C1 segment of cervical spinal cord (tissue), 14 donors: ENCODE measurements at regions not wholly inside any gene's neighbourhood (a gene's known extent, or its start where the extent isn't known, plus 50 kb on each side); places are given as distances from the start of the nearest gene placed in this dataset.

Source experiments
- DNase-seq, 14 donors: peaks; one replicate each; lab custom pipeline; 2025; lab: John Stamatoyannopoulos, UW

DNA sequence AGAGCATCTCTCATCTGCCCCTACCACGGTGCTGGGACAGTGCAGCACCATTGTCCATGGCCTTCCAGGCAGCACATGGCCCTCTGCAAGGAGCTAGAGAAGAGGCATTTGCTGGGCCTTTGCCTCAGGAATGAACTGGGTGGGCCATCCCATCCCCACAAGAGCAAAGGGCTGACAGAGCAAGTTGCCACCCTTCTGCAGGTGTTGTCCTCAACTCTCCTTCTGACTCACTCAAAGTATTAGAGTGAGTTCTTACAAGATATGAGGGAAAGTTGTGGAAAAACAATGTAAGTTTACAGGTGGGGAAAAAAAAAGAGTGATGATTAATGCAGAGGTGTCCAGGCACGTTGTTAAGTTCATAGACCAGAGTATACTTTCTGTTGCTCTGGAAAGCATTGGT is 261.2 kb downstream of the SKIDA1 start:
- no peak for DNase-seq

DNA sequence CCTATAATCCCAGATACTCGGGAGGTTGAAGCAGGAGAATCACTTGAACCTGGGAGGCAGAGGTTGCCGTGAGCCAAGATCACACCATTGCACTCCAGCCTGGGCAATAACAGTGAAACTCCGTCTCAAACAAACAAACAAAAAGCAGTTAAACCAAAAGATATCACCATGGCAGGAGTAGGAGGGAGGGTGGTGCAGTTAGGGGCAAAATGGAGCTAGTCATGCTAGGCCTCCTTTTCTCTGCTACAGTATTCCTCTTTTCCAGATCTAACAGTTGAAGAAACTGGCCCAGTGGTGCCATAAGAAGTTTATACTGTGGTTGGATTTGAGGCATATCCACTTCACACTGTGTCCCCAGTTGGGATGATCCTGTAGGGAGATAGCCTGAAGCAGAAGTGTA is 261.6 kb downstream of the SKIDA1 start:
- no peak for DNase-seq

DNA sequence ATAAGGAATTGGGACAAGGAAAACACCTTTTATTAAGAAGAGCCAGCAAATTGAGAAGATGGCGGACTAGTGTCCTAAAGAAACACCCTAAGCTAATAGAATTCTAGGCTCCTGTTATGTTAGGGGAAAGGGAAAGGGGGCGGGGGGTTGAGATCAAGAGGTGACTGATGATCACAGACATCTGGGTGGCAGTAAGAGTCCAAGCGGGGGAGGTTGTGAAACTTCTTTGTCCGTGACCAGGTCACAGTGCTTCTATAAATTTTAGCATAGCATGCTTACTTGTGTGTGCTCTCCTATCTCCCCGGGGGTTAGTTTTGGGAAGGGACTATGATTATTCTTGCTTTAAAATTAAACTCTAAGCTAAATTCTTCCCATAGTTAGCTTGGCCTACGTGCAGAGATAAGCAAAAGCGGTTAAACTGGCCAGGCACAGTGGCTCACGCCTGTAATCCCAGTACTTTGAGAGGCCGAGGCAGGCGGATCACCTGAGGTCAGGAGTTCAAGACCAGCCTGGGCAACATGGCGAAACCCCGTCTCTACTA is 262.1 kb downstream of the SKIDA1 start:
- no peak for DNase-seq

DNA sequence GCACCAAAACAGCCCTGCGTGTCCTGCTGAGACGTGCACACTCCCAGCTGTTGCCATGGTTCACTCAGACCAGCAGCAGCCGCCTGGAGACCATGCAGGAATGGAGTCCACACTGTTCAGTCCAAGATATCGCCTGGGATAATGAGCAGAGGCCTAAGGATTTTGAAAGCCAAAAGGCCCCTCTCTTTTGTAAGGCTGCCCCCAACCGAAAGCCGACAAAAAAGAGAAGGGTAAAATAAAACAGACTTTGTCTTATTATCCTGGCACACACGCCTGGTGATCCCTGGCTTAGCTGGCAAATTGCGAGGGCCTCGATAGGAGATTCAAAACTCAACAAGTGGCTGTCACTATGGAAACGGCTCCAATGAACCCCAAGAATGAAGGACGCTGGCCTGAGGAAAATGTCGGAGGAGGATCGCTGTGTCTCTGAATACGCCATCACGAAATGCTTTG is 263.6 kb downstream of the SKIDA1 start:
- DNase-seq, result peak in 9 of 14 donors; percentile 4 to 67 (median 25)

DNA sequence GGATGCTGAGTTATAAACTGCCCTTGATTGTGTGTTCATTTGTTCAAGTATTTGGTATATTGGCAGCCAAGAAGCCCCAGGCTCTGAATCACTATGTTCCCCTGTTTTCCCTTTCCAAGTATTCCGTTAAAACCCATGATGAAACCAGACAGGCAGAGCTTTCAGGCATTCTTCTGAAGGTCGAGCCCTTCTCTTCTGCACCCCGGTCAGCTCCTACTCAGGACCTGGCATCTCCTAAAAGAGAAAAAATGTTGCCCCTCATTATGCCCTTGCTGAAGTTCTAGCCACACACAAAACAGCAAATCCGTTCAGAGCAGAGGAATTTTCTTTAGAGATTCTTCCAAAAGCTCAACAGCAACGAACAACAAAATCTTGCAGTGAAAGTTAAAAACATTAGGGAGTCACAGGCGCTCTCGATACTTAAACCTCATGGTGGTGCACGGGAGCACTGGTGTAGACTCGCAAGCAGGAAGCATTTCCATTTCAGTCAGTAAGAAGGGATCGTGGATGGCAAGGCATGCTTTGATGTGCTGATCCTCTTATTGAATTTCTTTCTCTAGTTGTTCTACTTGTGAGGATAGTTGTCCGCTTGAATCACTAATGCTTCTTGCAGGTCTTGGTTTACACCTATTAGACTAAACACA is 264.9 kb downstream of the SKIDA1 start:
- peak in 7 of 14 donors; percentile 1 to 51 (median 6) for DNase-seq

DNA sequence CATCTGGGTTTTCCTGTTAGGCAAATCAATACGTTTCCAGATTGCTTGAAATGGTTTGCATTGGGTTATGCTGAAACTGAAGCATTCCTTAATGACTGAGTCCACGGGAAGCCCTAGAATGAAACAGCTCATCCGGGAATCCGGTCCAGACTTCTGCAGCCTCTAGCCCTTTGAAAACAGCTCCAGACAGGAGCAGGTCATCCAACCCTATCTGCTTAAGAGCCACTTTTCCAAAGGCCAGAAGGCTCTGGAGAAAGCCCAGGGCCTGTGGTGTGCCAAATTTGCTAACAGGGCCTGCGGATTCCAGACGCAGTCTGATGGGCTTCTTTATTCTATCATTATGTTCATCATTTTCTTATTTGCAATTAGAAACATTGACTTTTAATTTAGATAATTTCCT is 265.4 kb downstream of the SKIDA1 start:
- DNase-seq, result peak in 4 of 14 donors; percentile 1 to 51 (median 42)

DNA sequence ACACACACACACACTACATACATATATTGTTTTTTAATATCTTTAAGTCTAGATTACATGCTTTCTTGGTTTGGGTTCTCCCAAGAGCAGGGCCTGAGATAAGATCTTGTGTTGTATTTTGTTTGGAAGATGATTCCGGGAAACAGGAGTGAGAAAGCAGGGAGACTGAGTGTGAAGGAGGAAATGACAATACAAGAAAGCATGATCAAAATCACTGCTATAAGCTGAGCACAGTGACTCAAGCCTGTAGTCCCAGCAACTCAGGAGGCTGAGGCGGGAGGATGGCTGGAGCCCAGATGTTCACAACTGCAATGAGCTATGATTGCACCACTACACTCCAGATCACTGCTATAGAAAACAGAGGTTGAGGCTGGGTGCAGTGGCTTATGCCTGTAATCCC is 267.6 kb downstream of the SKIDA1 start:
- DNase-seq, result no peak

DNA sequence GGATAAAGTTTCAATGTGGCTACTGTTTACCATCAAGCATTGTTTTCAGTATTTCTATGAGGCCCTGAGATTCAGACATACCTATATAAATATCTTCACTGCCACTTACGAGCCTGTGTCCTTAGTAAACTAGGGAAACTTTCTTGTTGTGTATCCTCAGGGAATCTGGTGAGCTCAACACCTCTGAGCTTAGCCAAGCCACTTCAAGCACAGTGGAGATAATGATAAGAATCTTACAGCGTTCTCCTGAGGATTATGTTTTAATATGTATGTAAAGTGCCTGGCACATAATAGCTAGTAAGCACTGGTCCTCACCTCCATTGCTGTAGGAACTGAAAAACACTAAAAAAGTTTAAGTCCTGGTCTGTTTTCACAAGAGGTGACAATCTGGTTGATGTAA is 268.3 kb downstream of the SKIDA1 start:
- DNase-seq, result no peak

DNA sequence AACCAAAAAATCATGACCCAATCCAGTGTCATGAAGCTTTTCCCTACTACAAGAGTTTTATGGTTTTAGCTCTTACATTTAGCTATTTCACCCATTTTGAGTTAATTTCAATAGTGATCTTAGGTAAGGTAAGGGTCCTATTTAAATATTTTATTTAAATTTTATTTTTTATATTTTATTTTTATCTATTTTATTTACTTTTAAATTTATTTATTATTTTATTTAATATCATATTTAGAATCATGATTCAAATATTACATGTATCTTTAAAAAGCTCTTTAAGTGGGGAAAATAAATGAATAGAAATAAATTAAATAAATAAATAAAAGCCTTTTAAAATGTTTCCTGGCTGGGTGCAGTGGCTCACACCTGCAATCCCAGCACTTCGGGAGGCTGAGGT is 276.0 kb downstream of the SKIDA1 start:
- DNase-seq, result no peak

DNA sequence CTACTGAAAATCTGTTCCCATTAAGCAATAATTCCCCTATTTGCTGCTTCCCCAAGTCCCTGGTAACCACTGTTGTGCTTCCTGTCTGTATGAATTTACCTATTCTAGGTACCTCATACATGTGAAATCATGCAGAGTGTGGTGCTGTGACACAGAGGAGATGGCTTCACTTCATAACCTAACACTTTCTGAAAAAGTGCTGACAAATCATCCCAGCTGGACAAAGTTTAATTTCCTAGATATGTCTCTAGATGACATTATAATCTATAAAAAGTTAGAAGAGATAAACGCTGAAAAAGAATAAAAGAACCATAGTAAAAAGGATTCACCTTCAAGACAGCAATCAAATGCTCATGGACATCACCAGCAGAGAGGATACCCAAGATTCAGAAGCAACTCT is 277.9 kb downstream of the SKIDA1 start:
- no peak for DNase-seq

DNA sequence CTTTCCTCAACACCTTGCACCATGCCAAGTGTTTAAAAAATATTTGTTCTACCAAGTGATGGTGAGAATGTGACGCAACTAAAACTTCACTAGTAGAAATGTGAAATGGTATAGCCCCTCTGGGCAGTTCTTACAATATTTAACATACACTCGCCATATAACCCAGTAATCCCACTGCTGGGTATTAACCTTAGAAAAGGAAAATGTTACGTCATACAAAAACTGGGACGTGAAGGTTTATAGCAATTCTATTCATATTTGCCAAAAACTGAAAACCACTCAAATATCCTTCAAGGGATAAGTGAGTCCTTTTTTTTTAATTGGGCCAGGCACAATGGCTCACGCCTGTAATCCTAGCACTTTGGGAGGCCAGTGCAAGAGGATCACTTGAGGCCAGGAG is 279.3 kb downstream of the SKIDA1 start:
- DNase-seq, result no peak

DNA sequence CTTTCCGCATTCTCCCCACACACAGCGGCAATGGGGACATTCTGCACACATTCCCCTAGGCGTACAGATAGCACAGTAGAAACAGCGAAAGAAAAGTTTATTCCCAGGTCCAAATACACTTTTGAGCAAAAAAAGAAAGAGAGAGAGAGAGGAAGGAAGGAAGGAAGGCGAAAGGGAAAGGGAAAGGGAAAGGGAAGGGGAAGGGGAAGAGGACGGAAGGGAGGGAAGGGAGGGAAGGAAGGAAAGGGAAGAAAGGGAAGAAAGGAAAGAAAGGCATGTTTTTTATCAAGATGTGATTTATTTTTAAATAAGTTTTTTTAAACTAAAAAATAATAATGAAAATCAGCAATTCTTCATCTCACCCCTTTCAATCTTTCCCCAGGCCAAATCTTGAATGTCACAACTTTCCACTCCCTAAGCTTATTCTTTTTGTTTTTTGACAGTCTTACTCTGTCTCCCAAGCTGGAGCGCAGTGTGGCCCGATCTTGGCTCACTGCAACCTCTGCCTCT is 281.7 kb downstream of the SKIDA1 start:
- DNase-seq, result no peak

DNA sequence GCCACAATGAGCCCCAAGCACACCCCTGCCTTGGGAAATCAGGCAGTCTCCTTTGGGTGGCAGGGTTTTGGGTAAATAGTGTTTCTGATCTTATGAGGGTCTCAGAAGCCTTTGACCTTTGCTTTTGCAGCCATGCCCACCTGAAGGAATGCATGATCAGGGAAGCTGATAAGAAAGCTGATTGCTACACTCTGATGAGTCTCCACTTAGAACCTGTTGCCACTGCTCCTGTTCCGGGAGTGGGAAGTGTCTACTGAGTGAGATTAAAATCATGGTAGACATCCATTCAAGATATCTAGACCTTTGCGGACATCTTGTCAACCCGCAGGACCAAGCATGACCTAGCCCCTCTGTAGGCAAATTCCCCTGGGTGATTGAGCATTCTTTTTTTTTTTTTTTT is 282.6 kb downstream of the SKIDA1 start:
- DNase-seq, result no peak

DNA sequence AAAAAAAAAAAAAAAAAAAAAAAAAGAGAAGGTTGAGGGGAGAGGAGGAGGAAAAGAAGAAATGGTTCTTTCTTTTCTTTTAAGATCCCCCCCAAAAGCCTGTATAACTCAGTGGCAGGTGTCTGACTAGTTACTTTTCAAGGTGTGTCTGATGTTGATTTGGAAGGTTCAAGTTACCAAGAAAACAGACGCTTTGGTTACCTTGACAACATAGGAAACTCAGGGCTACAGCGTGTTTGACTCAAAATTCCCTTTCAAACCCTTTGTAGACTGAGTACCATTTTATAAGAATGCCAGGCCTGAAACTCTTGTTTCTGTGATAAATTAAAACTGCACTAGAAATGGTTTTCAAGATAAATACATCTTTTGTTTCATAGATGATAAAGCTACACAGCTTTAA is 286.8 kb downstream of the SKIDA1 start:
- no peak for DNase-seq

DNA sequence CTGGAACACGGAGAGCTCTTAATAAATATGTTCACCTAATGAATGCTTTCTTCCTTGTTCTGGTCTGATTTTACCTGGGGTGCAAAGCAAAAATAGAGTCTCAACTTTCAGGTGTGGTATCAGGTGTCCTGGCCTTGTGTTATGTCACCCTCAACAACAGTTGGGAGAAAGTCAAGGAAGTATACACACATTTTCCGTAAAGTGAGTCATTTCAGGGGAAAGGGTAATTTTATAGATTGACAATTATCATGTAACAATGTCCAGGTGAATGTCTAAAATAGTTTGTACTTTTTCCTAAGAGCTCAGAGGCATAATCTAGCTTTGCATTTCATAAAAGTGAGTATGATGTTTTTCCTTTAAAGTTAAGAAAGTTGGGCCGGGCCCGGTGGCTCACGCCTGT is 287.4 kb downstream of the SKIDA1 start:
- DNase-seq, result no peak

DNA sequence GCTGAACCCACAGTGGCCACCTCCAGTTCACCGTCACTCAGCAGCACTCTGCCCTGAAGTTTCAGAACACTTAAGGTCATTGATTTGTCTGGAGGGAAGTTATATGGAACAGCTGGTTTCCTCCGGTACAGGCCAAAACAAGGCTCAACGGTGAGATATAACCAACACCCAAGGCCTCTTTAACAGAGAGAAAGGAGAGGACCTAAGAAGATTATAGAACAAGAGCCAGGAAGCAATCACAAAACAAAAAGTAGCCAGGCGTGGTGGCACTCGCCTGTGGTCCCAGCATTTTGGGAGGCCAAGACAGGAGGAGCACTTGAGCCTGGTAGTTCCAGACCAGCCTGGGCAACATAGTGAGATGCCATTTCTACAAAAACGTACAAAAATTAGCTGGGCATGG is 290.7 kb downstream of the SKIDA1 start:
- DNase-seq, result no peak

DNA sequence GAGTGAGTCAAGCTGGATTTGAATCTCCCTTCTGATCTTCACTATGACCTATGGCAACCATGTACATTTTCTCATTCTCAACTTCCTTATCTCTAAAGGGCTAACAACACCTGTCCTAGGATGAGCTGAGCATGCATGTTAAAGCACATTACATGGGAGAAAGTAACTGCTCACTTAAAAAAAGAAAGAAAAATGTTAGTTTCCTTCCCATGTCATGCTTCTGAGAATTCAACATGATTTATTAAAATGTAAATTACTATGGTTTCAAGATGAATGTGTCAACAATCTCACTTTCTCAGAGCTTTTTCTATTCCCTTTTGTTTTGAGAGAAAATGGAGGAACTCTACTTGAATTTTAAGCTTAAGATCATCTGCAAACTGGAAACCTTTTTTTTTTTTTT is 295.3 kb downstream of the SKIDA1 start:
- no peak for DNase-seq

DNA sequence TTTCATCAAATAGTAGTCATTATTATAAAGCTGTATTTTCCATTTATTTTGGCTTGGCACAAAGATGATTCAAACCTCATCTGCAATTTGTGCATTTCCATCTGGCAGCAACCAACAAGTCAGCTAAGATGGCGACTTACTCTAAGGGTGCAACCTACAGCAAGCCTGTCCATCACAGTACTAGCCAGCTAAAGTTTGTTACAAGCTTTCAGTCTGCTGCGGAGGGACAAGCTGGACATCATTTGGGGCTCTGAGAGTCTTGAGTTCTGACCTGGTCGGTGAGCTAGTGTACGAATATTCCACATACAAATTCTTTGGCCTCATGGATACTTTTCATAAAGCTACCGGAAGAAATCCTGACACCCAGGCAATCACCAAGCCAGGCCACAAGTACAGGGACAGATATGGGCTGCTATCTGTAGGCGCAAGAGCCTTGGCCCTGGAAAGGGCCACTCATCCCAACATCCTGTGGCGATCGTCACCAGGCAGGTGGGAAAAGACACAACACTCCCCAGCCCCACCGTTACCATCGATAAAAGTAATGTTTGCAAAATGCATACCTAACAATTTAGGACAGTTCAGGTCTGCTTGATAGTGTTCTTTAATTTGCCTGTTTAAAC is 307.6 kb downstream of the SKIDA1 start:
- DNase-seq, result no peak

DNA sequence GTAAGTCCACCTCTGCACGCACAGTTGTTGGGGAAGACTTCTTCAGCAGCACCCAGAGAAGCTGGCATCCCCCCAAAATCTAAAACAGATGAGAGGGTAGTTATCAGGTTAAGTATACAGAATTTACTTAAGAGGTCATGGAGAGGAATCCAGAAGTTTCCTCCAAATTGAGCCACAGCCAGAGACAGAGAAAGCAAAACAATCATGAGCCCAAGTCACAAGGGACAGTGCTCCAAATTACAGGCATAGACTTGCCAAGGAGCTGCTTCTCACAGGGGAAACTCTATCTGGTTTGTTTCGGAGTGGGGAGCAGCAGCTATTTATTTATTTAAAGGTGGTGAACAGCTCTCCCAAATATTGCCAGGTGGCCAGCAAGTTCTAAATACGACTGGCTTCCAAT is 308.4 kb downstream of the SKIDA1 start:
- DNase-seq, result peak in 4 of 14 donors; percentile 2 to 33 (median 12)

DNA sequence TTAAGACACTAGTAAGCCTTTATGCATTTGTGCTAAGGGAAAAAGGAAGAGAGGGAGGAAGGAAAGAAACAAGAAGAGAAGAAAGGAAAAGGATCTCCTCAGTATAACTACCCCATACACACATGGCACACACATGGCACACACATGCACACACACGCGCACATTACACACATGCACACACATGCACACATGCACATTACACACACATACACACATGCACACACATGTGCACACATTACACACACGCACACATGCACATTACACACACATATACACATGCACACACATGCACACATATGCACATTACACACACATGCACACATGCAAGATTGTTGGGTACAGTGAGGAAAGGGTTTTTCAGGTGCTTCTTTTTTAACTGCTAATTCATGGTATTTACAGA is 311.2 kb downstream of the SKIDA1 start:
- no peak for DNase-seq

DNA sequence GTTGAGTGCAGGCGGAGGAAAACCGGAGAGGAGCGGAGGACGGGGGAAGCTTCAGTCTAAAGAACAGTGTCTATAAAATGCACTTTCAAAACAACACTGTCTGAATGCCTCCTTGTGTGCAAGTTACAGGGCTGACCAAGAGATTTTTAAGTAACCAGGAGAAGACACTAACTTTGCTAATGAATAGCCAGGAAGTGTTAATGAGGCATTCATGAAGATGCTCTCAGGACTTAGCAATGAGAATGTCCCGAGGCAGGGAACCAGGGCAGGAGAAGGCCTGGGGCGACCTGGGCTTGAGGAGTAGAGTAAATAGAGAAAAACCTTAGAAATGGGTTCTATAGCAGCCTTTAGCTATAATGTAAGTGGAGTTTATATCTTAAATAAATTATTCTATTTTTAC is 312.1 kb downstream of the SKIDA1 start:
- no peak for DNase-seq

DNA sequence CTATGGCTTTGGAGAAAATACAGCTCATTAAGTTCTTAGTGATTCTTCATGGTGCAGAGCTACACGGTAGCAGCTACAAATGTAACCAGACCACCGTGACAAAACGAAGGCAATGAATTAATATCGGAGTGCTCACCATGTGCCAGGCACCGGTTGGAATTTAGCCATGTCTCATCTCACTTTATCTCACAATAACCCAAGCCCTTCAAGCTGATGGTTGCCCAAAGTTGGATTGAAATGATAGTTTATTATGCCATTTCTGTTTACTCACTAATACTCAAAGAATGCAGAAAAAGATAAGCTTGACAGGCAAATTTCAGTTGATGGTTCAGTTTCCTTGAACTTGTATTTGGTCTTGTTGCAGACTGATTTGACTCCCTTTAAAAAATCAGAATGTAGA is 312.6 kb downstream of the SKIDA1 start:
- DNase-seq, result no peak

DNA sequence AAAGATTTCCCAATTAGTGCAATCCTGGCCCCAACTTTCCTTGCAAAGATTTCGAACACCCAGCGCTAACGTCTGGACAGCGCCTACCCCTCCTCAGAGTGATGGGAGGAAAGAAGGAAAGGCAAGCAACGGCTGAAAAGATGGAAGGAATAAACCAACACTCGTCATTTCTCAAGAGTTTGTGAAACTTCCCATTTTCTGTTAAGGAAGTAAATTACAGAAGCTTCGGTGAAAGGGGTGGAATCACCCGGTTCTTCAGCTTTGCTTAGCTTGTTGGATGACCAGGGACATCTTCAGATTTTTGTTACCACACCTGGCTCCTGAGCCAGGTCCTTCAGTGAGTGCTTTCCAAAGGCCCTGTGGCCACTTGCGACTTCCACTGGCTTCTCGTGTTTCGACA is 313.1 kb downstream of the SKIDA1 start:
- no peak for DNase-seq
